Adrenal gland (tissue), 9 donors: ENCODE measurements at regions not wholly inside any gene's neighbourhood (a gene's known extent, or its start where the extent isn't known, plus 50 kb on each side); places are given as distances from the start of the nearest gene placed in this dataset.

Experiments used
- DNase-seq, 7 donors: peaks; one replicate each; pipeline ENCODE4 v3.0.0-alpha.2; 2019 to 2020
- H3K27ac ChIP-seq, 5 donors: fragments of 200-600 bp; sonication (generic) in 4 of 5; 1 replicate in 3 of 5; 2 replicates in 2 of 5; pipeline versions ENCODE4 v1.5.1 to v1.8.0; 2016 to 2020; ENCODE audit warnings: mild to moderate bottlenecking in 1 of 5
- H3K27me3 ChIP-seq: fragments of 200-600 bp; 2 replicates; pipeline ENCODE4 v1.8.0; 2021
- H3K36me3 ChIP-seq, 2 donors: fragments of 200-600 bp; replicated peaks in 1 of 2; 1 replicate in 1 of 2; 2 replicates in 1 of 2; pipeline versions ENCODE4 v1.5.1 to v1.8.0; 2018 to 2022
- H3K4me1 ChIP-seq, 2 donors: fragments of 200-600 bp; replicated peaks in 1 of 2; 1 replicate in 1 of 2; 2 replicates in 1 of 2; pipeline versions ENCODE4 v1.5.1 to v1.8.0; 2018 to 2021
- H3K4me3 ChIP-seq, 4 donors: fragments of 200-600 bp; sonication (generic) in 3 of 4; one replicate each; pipeline ENCODE4 v1.5.1; 2016 to 2018
- H3K9me3 ChIP-seq, 3 donors: fragments of 200-600 bp; sonication (generic) in 1 of 3; replicated peaks in 1 of 3; 1 replicate in 2 of 3; 2 replicates in 1 of 3; pipeline versions ENCODE4 v1.5.1 to v1.8.0; 2016 to 2021
- CTCF ChIP-seq, 6 experiments: fragments of 450-650 bp in 4 of 6; fragments of 200-600 bp in 2 of 6; sonication (generic) in 1 of 6; IDR thresholded peaks; 1 replicate in 5 of 6; 2 replicates in 1 of 6; pipeline versions ENCODE4 v1.5.1 to v1.8.0; 2016 to 2021; ENCODE audit warnings: antibody characterized with exemption in 6 of 6, mild to moderate bottlenecking in 2 of 6, moderate library complexity in 1 of 6
- POLR2A ChIP-seq, 2 donors: fragments of 450-650 bp; IDR thresholded peaks; one replicate each; pipeline ENCODE4 v1.6.1; 2017; ENCODE audit warnings: antibody characterized with exemption in 2 of 2, mild to moderate bottlenecking in 2 of 2, moderate library complexity in 1 of 2
- WGBS, 4 donors: extraction: QIAGEN DNeasy Blood & Tissue Kit in 2 of 4; methylation state at CpG; one replicate each; pipeline versions ENCODE4 v1.1.5 to v1.1.7; 2013 to 2017; 5-methylcytosine and 5-hydroxymethylcytosine counted together
- intact Hi-C, 2 donors: fragments of 100-400 bp; cut with DNase I; formaldehyde crosslinking; loops; one replicate each; pipeline versions ENCODE4 v1.14.1 to v1.15.0; 2022 to 2023
- donor health status: healthy with polysubstance abuse.
- donor health status: Bipolar disorder and iron deficiency.
- donor health status: DM: yes; HTN: yes; CAD: no.
- donor health status: DM: no; HTN: no; CAD: no.
- donor health status: DM: no; HTN: no; CAD: no.

DNA sequence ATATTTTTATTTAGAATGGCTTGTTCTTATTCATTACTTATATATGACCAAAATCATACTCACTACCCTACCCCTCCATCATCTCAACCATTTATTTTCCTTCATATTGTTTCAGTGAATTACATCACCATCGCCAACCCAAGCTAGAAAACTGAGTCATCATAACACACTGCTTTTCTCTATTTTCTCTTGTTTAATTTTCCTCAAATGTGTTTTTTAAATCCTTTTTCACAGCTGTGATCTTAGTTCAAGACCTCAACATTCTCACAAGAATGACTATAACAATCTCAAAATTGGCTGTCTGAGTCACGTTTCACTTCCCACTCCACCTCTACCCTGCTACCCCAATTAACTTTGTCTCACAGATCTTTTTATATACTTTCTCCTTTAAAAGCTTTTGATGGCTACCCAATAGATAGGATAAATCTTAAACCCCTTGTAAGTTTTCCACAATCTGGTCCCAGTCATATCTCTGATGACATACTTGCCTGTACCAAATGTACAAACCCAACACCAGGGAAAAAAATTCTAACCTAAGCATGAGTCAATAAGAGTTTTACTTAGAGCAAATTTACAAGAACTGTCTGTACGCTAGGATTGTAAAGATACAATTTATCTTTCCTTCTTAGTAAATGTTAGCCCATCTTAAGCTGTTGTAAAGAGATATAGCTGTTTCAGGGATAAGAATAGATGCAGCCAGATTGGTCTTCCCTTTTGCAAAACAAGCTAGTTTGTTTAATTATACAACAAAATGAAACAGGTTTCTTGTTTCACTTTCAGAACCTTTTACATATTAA is 635.1 kb upstream of the SLC39A10 start:
- Histone ChIP-seq H3K4me3 (no peak overlapping the region), H3K36me3 (no peaks in the 10 kb centered on the region), H3K27ac (no peak overlapping the region), H3K27me3 (no peaks in the 10 kb centered on the region), H3K4me1 (peaks cover 6 to 7% of the 10 kb centered on the region in 2 donors), H3K9me3 (no peaks in the 10 kb centered on the region)
- intact Hi-C loops, result no loop called here
- DNase-seq, result no peak
- WGBS, 4 donors, result 82 to 87% (median 84%) methylated on average over 3 of the region's 3 CpGs
- TF ChIP-seq CTCF (IDR thresholded peaks at IDR 0.05) (no peak), POLR2A (IDR thresholded peaks at IDR 0.05) (no peak)

DNA sequence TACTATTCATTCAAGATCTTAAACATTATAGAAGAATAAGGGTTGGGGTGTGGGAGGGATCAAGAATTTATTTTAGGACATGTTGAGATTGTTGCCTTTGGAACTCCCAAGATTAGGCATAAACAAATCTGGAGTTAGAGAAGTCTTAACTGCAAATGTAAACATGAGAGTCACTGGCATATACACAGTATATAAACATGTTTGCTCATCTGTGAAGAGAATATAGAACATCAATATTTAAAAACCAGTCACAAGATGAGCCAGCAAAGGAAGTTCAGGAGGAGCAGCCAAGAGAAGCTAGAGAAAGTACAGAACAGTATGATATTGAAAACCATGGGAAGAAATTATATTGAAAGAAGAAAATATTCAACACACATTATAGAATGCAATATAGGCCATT is 638.6 kb upstream of the SLC39A10 start:
- no peak for DNase-seq
- Histone ChIP-seq H3K4me3 (no peak overlapping the region), H3K27ac (no peak overlapping the region), H3K36me3 (no peaks in the 10 kb centered on the region), H3K4me1 (peaks cover 7 to 8% of the 10 kb centered on the region in 2 donors), H3K9me3 (no peaks in the 10 kb centered on the region), H3K27me3 (no peaks in the 10 kb centered on the region)
- intact Hi-C loops, result no loop called here
- no peak for TF ChIP-seq CTCF (IDR thresholded peaks at IDR 0.05)
- no peak for TF ChIP-seq POLR2A (IDR thresholded peaks at IDR 0.05)

DNA sequence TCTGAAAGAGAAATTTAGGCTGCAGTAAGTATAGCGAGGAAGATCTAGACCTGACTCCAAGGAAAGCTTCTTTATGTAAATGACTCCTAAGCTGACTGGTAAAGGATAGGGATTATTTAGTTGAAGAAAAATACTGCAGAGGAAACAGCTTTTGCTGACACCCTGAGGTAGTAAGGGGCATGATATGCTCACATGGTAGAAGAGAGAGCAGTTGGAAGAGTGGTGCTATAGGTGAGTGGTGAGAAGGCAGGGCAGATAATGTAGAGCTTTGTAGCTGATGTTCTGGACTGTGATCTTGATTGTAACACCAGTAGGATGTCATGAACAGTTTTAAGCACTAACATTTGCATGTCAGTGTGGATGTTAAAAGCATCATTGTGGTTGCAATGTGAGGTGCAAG is 639.1 kb upstream of the SLC39A10 start:
- no peak for DNase-seq
- peaks cover 7 to 8% of the 10 kb centered on the region in 2 donors for H3K4me1 ChIP-seq
- WGBS, 4 donors, result 89 to 96% (median 93%) methylated on average over 1 of the region's 1 CpG
- no peaks in the 10 kb centered on the region for H3K9me3 ChIP-seq
- no peak overlapping the region for H3K27ac ChIP-seq
- no peaks in the 10 kb centered on the region for H3K36me3 ChIP-seq
- TF ChIP-seq CTCF (IDR thresholded peaks at IDR 0.05) (no peak), POLR2A (IDR thresholded peaks at IDR 0.05) (no peak)
- intact Hi-C loops, result no loop called here
- H3K4me3 ChIP-seq, result no peak overlapping the region
- H3K27me3 ChIP-seq, result no peaks in the 10 kb centered on the region

DNA sequence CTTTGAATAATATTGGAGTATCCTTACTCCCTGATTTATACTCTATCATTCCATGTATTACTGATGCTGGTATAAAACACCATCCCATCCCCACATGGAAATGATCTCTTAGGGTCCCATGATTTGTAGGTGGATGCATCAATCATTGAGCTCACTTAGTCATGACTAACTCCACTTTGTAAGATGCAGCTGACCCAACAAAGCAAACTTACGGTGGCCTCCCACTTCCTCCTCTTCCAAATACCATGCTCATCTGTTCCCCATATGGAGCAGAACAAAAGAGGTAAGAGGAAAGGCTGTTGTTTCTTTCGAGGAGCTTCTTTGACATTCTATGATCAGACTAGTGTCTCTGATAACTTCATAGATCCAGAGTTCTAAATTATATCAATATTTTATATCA is 640.2 kb upstream of the SLC39A10 start:
- Histone ChIP-seq H3K36me3 (no peaks in the 10 kb centered on the region), H3K4me1 (peaks cover 7 to 8% of the 10 kb centered on the region in 2 donors), H3K27ac (no peak overlapping the region), H3K27me3 (no peaks in the 10 kb centered on the region), H3K9me3 (no peaks in the 10 kb centered on the region), H3K4me3 (no peak overlapping the region)
- 41 to 63% (median 46%) methylated on average over 2 of the region's 2 CpGs for WGBS, 4 donors
- intact Hi-C loops, result no loop called here
- no peak for DNase-seq
- TF ChIP-seq POLR2A (IDR thresholded peaks at IDR 0.05) (no peak), CTCF (IDR thresholded peaks at IDR 0.05) (no peak)
